Ovary (tissue), 7 donors: ENCODE measurements at regions not wholly inside any gene's neighbourhood (a gene's known extent, or its start where the extent isn't known, plus 50 kb on each side); places are given as distances from the start of the nearest gene placed in this dataset.

Experiments
- DNase-seq, 5 donors: peaks; one replicate each; pipeline ENCODE4 v3.0.0-alpha.2; 2019 to 2020
- H3K27ac ChIP-seq, 2 donors: fragments of 200-600 bp; one replicate each; pipeline versions ENCODE4 v1.5.1 to v1.8.0; 2019 to 2022
- H3K27me3 ChIP-seq: fragments of 200-600 bp; one replicate; pipeline ENCODE4 v1.8.0; 2022
- H3K36me3 ChIP-seq: fragments of 200-600 bp; sonication (generic); one replicate; pipeline ENCODE4 v1.5.1; 2019
- H3K4me1 ChIP-seq: one replicate; pipeline ENCODE4 v1.8.1; 2013; ENCODE audit warnings: mild to moderate bottlenecking, moderate library complexity; ENCODE audit not compliant: insufficient read depth
- H3K4me3 ChIP-seq: fragments of 200-600 bp; sonication (generic); one replicate; pipeline ENCODE4 v1.5.1; 2017
- H3K9me3 ChIP-seq, 2 donors: fragments of 200-600 bp in 1 of 2; sonication (generic) in 1 of 2; one replicate each; pipeline versions ENCODE4 v1.5.1 to v1.8.1; 2013 to 2019; ENCODE audit warnings: mild to moderate bottlenecking in 1 of 2, moderate library complexity in 1 of 2
- EP300 ChIP-seq: sonication (generic); formaldehyde crosslinking; IDR thresholded peaks from one replicate; pipeline ENCODE4 v1.6.1; 2017; ENCODE audit warnings: antibody characterized with exemption
- POLR2A ChIP-seq: fragments of 450-650 bp; IDR thresholded peaks from one replicate; pipeline ENCODE4 v1.6.1; 2017; ENCODE audit warnings: antibody characterized with exemption, mild to moderate bottlenecking, moderate library complexity
- WGBS, 3 donors: extraction: QIAGEN DNeasy Blood & Tissue Kit in 1 of 3; methylation state at CpG; one replicate each; pipeline versions ENCODE4 v1.1.5 to v1.1.7; 2013 to 2017; 5-methylcytosine and 5-hydroxymethylcytosine counted together
- intact Hi-C, 4 donors: fragments of 100-400 bp; cut with DNase I; formaldehyde crosslinking; loops; one replicate each; pipeline versions ENCODE4 v1.11.0 to v1.15.1; 2022 to 2023
- TF ChIP-seq, protein P1 (sequence below), 3 donors: fragments of 450-650 bp in 2 of 3; fragments of 200-600 bp in 1 of 3; IDR thresholded peaks; one replicate each; pipeline versions ENCODE4 v1.5.1 to v1.8.0; 2016 to 2022; ENCODE audit warnings: antibody characterized with exemption in 3 of 3, mild to moderate bottlenecking in 1 of 3
- donor health status: DM: no; HTN: no; CAD: no; lungs with moderate emphysema.
- donor health status: DM: no; HTN: no; CAD: no.
- donor health status: Bipolar disorder and iron deficiency.
- donor health status: DM: no; HTN: no; CAD: no.
- donor health status: DM: yes; HTN: yes; CAD: no.

DNA sequence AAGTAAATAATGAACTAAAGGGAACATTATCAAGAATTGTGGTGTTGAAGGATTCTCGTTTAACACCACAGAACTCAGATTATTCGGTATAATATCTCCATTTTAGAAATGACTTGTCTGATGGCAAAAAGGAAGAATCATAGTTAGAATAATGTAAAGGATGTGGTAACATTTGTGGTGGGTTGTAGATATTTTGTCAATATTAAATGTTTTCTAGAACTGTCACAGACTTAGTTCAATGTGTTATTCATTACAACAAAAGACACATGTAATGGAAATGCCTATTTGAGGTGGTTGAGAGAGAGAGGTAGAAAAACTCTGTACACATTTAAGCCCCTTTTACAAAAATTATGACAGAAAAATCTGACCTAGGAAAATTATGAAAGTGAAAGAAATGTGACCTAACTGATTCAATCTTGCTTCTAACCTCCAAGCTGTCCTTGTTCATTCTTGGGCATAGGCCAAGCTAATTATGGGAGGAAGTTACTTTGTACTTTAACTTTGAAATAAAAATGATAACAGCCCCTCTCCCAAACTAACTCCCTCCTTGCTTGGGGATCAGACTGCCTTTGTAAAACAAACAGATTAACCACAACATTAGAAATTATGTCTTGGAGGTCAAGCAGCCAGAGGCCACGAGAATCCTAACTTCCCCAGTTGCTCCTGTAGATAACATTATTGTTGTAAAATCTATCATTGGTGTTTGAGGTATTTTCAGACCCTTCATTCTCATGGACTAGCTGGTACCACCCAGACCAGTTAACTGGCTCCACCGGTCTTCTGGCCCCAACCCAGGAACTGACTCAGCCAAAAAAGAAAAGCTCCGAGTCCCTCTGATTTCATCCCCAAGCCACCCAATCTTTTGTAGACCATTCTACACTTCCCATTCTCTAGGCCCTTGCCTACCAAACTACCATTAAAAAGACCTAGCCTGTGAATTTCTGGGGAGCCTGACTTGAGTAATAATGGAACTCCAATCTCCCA is 1287.8 kb upstream of the CDH8 start:
- intact Hi-C loops = no loop called here
- Histone ChIP-seq H3K4me1 (no peaks in the 10 kb centered on the region), H3K9me3 (no peaks in the 10 kb centered on the region), H3K27me3 (no peaks in the 10 kb centered on the region), H3K4me3 (no peak overlapping the region), H3K27ac (no peak overlapping the region), H3K36me3 (no peaks in the 10 kb centered on the region)
- WGBS, 3 donors = 10 to 25% (median 13%) methylated on average over 5 of the region's 5 CpGs
- DNase-seq = no peak
- TF ChIP-seq, protein P1, sequence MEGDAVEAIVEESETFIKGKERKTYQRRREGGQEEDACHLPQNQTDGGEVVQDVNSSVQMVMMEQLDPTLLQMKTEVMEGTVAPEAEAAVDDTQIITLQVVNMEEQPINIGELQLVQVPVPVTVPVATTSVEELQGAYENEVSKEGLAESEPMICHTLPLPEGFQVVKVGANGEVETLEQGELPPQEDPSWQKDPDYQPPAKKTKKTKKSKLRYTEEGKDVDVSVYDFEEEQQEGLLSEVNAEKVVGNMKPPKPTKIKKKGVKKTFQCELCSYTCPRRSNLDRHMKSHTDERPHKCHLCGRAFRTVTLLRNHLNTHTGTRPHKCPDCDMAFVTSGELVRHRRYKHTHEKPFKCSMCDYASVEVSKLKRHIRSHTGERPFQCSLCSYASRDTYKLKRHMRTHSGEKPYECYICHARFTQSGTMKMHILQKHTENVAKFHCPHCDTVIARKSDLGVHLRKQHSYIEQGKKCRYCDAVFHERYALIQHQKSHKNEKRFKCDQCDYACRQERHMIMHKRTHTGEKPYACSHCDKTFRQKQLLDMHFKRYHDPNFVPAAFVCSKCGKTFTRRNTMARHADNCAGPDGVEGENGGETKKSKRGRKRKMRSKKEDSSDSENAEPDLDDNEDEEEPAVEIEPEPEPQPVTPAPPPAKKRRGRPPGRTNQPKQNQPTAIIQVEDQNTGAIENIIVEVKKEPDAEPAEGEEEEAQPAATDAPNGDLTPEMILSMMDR (IDR thresholded peaks at IDR 0.05) = no peak
- TF ChIP-seq EP300 (no peak), POLR2A (no peak)

- Histone ChIP-seq H3K9me3 (no peaks in the 10 kb centered on the region), H3K4me3 (no peak overlapping the region), H3K36me3 (no peaks in the 10 kb centered on the region), H3K4me1 (no peaks in the 10 kb centered on the region), H3K27me3 (no peaks in the 10 kb centered on the region), H3K27ac (no peak overlapping the region)
- DNase-seq = no peak
- TF ChIP-seq, protein P1 (IDR thresholded peaks at IDR 0.05) = no peak
- TF ChIP-seq POLR2A (no peak), EP300 (no peak)
- intact Hi-C loops = no loop called here
- 42 to 58% (median 53%) methylated on average over 1 of the region's 1 CpG for WGBS, 3 donors
Measured at GRCh38 chr16:63323055-63323454, 1286.8 kb upstream of the CDH8 start.

DNA sequence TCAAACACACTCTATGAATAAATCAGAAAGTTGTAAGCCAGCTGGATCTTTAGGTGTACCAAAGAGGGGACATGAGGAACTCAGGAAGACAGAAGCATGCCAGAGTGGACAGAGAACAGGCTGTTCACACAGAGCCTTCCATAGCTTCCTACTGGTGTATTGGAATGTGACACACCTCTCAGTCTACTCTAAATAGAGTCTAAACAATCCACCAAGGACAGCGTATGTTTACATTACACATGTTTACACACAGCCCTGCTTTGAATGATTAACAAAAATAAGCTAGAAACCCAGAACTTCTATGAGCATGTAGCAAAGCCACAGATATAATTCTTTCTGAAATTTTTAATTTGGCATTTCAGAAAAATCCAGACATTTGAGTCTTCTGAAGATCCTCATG is 1279.0 kb upstream of the CDH8 start:
- intact Hi-C loops = no loop called here
- DNase-seq = no peak
- Histone ChIP-seq H3K36me3 (no peaks in the 10 kb centered on the region), H3K27ac (no peak overlapping the region), H3K27me3 (no peaks in the 10 kb centered on the region), H3K9me3 (no peaks in the 10 kb centered on the region), H3K4me3 (no peak overlapping the region), H3K4me1 (no peaks in the 10 kb centered on the region)
- WGBS, 3 donors = 12 to 40% (median 13%) methylated on average over 1 of the region's 1 CpG
- TF ChIP-seq EP300 = no peak
- no peak for TF ChIP-seq POLR2A
- TF ChIP-seq, protein P1 (IDR thresholded peaks at IDR 0.05) = no peak

GRCh38 chr16:63312346-63312745 is 1276.1 kb upstream of the CDH8 start:
- Histone ChIP-seq H3K4me3 (no peak overlapping the region), H3K4me1 (no peaks in the 10 kb centered on the region), H3K36me3 (no peaks in the 10 kb centered on the region), H3K27me3 (no peaks in the 10 kb centered on the region), H3K9me3 (no peaks in the 10 kb centered on the region), H3K27ac (no peak overlapping the region)
- TF ChIP-seq EP300 (no peak), POLR2A (no peak)
- TF ChIP-seq, protein P1 (IDR thresholded peaks at IDR 0.05) = no peak
- intact Hi-C loops = no loop called here
- 31 to 64% (median 46%) methylated on average over 1 of the region's 1 CpG for WGBS, 3 donors
- DNase-seq = no peak
